Left hindlimb (tissue), 1 donor: ENCODE measurements at regions not wholly inside any gene's neighbourhood (a gene's known extent, or its start where the extent isn't known, plus 50 kb on each side); places are given as distances from the start of the nearest gene placed in this dataset.

Experiments
- DNase-seq: peaks from one replicate; pipeline ENCODE4 v3.0.0-alpha.2; 2018

DNA sequence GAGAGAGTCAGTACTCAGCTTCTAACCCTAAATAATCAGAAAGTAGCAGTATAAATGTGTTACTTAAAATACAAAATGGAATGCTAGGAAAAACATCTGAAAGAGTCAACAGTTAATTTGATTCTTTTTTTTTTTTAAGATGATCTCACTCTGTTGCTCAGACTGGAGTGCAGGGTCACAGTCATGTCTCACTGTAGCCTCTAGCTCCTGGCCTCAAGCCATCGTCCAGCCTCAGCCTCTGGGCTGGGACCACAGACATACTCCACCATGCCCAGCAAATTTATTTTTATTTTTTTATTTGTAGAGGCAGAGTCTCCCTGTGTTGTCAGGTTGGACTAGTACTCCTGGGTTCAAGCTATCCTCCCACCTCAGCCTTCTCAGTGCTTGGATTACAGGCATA is 424.9 kb downstream of the IRX2 start:
- no peak for DNase-seq

- DNase-seq: no peak
These were observed 426.7 kb downstream of the IRX2 start for GRCh38 chr5:2324788-2325187.

DNA sequence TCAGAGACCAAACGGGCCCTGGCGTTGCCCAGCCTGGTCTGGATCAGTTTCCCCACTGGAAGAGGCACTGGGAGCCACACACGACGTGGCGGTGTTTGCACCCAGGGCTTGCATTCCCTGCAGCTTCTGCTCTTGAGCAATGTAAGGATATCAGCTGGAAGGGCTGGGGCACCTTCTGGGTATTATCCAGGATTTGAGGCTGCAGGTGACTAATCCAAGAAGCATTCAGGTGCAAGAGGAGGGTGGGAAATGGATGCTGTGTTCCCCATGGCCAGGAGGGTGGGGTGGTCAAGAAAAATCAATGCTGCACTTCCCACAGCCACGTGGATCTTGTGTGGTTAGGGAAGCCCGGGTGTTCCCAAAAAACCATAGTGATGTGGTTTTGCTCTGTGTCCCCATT is 430.9 kb downstream of the IRX2 start:
- DNase-seq: no peak

DNA sequence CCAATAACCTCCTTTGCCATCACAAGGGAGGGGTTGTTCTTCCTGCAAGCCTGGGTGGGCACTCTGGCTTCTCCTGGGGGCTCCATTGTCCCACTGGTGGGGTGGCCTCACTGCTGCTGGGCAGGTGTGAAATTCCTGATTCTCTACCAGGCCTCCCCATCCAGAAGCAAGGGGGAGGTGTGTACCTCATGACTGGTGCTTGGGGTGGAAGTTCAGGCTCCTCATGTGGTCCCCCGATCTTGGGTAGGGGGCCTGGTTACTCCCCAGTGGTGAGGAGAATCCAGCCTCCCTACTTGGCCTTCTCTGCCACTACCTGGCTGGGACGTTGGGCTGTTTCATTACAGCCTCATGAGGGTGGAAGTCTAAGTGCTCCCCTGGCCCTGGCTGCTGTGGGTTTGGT is 433.9 kb downstream of the IRX2 start:
- no peak for DNase-seq

DNA sequence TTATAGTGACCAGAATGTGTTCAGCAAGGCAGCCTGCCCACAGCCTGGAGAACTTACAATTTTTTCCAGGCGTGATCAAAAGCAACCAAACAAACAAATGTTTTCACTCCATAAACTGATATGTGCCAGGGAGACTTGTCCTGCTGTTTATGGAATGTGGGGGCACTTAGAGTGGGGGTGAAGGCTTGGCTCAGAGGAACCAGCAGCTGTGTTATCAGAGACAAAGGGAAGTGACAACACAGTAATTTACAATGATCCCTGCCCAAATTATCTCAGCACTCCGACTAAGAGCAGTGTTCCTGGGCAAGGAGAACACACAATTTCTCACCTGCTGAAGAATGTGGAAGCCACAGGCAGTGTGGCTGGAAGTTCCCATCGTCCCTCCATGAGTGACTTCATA is 429.1 kb upstream of the IRX4 start:
- DNase-seq: no peak

- DNase-seq: no peak
These were observed 428.2 kb upstream of the IRX4 start for GRCh38 chr5:2310946-2311345.

GRCh38 chr5:2307631-2308030 is 424.9 kb upstream of the IRX4 start:
- no peak for DNase-seq

DNA sequence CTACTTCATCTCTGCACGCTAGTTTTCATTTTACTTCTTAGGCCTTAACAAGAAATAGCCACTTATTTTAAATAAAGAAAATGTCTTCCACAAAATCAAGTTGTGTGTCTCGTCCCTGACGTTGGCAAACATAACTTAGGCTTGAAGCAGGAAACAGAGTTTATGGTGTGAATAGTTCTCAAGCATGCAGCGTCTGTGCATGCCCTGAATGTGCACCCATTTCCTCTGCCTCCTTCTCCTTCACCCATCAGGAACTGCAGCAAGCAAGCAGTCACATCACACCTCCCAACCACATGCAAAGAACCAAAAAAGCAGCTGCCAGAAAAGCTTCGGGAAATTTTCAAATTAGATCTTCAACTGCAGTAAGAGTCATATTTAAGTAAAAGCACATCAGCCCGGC is 424.0 kb upstream of the IRX4 start:
- no peak for DNase-seq

DNA sequence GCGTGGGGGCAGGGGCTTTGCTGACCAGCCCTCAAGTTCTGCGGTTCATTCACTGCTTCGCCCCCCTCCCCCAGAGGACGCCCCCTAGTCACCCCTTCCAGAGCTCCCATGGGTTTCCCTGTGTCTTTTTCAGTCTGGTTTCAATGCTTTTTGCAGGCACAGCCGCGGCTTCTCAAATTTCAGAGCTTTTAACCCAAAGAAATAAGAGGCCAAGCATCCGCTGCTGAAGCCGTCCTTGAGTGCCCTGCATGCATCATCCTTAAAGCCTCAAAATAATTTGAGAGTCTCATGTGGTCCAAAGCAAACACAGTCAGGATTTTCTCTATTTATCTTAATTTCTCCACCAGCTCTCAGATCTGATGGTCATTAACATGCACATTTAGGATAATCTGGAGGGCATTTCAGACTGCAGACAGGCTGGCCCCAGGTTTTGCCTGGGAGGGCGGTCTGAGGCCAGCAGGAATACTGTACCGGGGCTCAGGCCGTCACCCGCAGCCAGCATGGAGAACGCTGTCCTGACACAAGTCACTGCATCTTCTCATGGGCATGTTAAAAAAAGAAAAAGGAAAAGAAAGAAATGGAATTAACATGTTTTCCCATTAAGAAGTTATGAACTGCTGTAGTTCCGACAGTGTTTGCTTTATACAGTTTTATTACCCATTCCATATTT is 420.8 kb upstream of the IRX4 start:
- DNase-seq: peak; percentile 57

DNA sequence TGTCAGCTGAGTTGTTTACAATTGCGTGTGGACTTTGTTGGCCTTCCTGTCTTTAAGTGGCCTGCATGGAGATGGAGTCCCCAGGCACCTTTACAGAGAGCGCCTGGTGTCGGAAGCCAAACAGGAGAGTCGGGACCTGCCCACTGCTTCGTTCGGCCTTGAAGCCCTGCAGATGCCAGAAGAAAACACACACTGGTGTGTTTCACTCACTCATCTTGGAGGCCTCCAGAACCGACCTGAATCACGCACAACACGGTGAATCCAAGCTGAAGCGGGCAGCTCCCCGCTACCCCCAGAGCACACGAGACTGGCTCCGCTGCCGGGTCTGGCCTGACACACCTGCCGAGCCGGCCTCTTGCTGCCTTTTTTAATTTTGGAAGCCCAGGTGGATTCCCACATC is 419.4 kb upstream of the IRX4 start:
- no peak for DNase-seq

DNA sequence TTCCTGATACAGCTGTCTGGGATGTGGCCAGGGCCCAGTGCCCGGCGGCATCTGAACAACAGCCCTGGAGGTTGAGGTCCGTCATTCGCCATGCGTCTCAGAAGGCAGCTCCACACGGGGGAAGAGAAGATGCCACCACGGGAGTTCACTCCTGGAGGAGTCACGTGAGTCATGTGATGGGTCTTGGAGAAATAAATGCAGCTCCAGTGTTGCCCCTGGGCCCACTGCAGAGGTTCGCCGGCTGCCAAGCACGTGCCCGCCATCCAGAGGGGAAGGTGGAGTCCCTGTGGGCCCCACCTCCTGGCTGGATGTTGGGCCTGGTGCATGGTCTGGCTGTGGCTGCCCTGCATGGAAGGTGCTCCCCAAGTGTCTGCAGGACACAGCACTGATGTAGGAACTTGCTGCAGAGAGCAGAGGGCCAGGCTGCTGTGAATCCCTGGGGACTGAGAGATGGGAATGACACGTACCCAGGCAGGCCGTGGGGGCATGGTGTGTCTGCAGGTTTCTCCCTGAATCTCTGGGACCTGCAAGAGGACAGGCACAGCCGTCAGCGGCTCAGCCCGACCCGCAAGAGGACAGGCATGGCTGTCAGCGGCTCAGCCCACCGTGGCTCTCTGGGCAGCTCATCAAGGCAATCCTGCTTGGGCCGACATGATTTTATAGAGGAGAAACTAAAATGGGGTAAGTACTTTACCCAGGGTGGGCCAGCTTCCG is 418.3 kb upstream of the IRX4 start:
- DNase-seq: no peak

GRCh38 chr5:2300421-2300820 is 417.7 kb upstream of the IRX4 start:
- no peak for DNase-seq

- no peak for DNase-seq
These were observed 416.9 kb upstream of the IRX4 start for GRCh38 chr5:2299388-2300220.

DNA sequence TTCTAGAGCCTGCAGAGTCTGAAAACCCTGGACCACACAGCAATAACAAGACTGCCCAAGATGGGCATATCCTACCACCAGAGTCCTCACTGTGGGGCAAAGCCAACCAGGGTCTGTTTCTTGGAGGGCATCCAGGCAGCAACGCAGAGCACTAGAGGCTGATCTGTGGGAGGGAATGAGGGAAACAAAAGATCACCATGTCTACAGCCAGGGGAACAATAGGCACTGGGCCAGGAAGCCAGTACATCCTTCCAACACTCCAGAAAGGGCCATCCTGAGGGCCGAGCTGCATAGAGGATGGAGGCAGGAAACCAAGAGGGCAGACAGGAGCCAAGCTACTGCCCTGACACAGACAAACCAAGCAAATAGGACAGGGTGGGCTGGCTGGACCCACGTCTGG is 416.1 kb upstream of the IRX4 start:
- no peak for DNase-seq

GRCh38 chr5:2297991-2298390 is 415.3 kb upstream of the IRX4 start:
- no peak for DNase-seq

- DNase-seq: no peak
These were observed 412.8 kb upstream of the IRX4 start for GRCh38 chr5:2295476-2295875.

DNA sequence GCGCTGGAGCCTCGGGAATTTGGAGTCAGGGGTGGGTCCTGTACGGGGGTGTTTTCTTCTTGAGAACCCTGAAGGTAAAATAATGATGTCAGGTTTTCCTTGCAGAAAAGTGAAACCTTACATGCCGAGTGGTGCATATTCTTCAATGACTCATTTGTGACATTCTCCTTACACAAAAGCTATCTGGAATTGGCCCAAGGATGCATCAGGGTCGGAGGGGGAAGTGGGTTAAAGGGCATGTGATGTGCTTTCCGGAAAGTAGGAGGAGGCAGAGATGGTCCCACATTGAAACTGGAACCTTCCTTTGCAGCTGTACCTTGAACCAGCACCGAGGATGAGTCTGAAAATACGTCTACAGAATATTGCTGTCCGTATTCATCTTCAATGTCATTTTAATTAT is 411.2 kb upstream of the IRX4 start:
- no peak for DNase-seq

GRCh38 chr5:2291146-2291840 is 408.6 kb upstream of the IRX4 start:
- no peak for DNase-seq

- no peak for DNase-seq
These were observed 406.7 kb upstream of the IRX4 start for GRCh38 chr5:2289380-2289779.

DNA sequence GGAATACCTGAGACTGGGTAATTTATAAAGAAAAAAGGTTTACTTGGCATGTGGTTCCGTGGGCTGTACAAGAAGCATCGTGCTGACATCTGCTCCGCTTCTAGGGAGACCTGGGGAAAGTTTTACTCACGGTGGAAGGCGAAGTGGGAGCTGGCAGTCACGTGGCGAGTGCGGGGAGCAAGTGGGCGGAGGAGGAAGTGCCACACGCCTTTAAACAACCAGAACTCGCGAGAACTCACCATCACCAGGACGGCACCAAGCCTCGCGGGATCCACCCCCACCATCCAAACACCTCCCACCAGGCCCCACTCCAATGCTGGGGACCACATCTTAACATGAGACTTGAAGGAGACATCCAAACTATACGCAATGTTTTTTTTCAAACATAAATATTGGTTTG is 406.2 kb upstream of the IRX4 start:
- DNase-seq: no peak

DNA sequence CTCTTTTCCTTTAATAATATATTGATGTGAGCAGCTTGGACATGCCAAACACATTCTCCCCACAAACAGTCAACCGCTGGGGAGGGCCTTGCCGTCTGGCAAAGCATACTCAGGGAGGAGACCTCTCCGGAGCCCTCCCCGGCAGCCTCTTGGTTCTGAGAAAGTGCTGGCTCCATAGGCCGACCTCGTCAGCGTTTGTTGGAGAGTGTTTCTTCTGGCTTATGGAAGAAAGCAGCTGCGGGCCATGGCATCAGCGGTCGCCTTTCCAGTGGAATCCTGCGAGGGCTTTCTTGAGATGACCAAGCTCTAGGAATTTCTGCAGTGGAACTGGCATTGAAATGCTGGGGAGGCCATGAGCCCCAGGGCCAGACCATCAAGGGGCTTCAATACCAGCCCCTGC is 405.7 kb upstream of the IRX4 start:
- no peak for DNase-seq

DNA sequence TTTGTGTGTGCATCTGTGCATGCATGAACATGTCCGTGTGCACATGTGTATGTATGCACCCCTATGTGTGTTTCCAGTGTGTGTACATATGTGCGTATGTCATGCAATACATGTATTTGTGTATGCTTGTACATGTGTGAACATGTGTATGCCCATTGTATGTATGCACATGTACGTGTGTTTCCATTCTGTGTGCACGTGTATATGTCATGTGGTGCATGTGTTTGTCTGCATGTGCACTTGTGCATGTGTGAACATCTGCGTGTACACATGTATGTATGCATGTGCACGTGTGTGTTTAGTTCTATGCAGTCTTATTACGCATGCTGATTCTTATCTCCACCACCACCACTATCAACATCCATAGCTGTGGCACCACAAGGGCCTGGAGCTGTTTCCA is 403.5 kb upstream of the IRX4 start:
- no peak for DNase-seq

GRCh38 chr5:2284678-2285077 is 402.0 kb upstream of the IRX4 start:
- DNase-seq: no peak
